SK-N-MC (cell line): ENCODE measurements at regions not wholly inside any gene's neighbourhood (a gene's known extent, or its start where the extent isn't known, plus 50 kb on each side); places are given as distances from the start of the nearest gene placed in this dataset.

ENCODE experiments used
- EZH2 ChIP-seq: fragments of 200-600 bp; sonication (generic); IDR thresholded peaks from one replicate; pipeline ENCODE4 v1.6.1; 2017; ENCODE audit warnings: antibody characterized with exemption
- FOXP2 ChIP-seq: optimal IDR thresholded peaks from 2 replicates; pipeline ENCODE3; 2011; ENCODE audit warnings: mild to moderate bottlenecking, moderate library complexity; ENCODE audit not compliant: insufficient read depth; ENCODE audit errors: extremely low read length, control extremely low read depth
- POLR2AphosphoS5 ChIP-seq: IDR thresholded peaks from 2 replicates; pipeline ENCODE4 v1.6.1; 2012; ENCODE audit warnings: mild to moderate bottlenecking, low read depth, low read length, borderline replicate concordance

DNA sequence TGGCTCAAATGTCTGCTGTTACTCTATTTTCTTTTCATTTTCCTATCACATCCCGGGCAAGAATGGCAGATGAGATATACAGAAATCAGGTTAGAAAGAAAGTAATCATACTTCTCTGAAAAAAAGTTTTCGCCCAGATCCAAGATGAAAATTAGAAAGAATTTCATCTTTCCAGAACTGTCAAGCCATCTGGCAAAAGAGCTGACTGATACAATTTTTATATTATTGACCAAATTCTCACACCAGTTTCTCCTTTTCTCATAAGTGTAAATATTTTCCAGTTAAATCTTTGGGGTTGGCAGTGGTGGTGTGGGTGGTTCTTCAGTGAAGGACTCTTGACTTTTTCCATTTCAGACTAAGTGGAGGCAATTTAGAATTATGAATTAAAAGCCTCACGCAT lies 371.9 kb downstream of the CD83 start:
- no peak for TF ChIP-seq EZH2
- no peak for TF ChIP-seq POLR2AphosphoS5
- no peak for TF ChIP-seq FOXP2
